ENCODE measurements at regions not wholly inside any gene's neighbourhood (a gene's known extent, or its start where the extent isn't known, plus 50 kb on each side); places are given as distances from the start of the nearest gene placed in this dataset.

DNA sequence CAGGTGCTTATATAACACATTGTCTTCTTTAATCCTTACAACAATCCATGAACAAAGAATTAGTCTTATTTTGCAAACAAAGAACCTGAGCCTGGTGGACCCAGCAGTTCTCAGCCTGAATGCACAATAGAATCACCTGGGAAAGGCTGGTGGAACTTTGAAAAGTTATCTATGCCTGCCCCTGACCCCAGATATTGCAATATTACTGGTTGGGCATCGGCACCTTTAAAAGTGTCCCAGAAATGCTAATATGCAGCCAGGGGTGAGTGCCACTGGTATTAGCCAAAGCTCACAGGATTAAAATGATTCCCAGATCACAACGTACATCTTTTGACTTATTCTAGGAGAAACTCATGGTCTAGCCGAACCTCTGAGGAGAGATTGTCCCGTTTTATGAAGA is 268.8 kb downstream of the KLF5 start:
- ChIA-PET POLR2A (interaction anchor here in 1 of 2 donors (0.7 kb wide), 1 partner anchor 25 kb away, joined by 3 read pairs; no protein-coding TSS in a partner anchor), CTCF (no interaction called here)
- Mint-ChIP-seq H3K4me1 (no peaks in the 10 kb centered on the region), H3K36me3 (no peaks in the 10 kb centered on the region), H3K9me3 (peaks cover 0 to 6% (median 5%) of the 10 kb centered on the region in 3 donors), H3K27me3 (peaks cover 0 to 4% of the 10 kb centered on the region in 2 donors), H3K27ac (no peak overlapping the region), H3K4me3 (no peak overlapping the region)
- no peaks in the 10 kb centered on the region for H3K4me1 ChIP-seq (ENCODE audit: control insufficient read depth in 1 of 2, extremely low read depth in 1 of 2, insufficient read depth in 2 of 2, low read length in 2 of 2)
- DNase-seq = no peak
- no peaks in the 10 kb centered on the region for H3K27me3 ChIP-seq (replicated peaks in 1 of 2; ENCODE audit: control insufficient read depth in 2 of 2, extremely low read depth in 1 of 2, insufficient read depth in 2 of 2, low read length in 1 of 2)
- no peaks in the 10 kb centered on the region for H3K36me3 ChIP-seq (ENCODE audit: control insufficient read depth in 2 of 2, extremely low read depth in 1 of 2, insufficient read depth in 1 of 2, low read length in 1 of 2)
- WGBS (ENCODE audit: insufficient coverage) = 86% methylated on average over 1 of the region's 4 CpGs
- no peak overlapping the region for H3K4me3 ChIP-seq (ENCODE audit: control insufficient read depth in 1 of 2, extremely low read depth in 1 of 2, low read length in 1 of 2)
- ATAC-seq (replicated peaks in 1 of 4) = no peak
- no peaks in the 10 kb centered on the region for H3K9me3 ChIP-seq
- H3K27ac ChIP-seq (ENCODE audit: low read length) = no peak overlapping the region

DNA sequence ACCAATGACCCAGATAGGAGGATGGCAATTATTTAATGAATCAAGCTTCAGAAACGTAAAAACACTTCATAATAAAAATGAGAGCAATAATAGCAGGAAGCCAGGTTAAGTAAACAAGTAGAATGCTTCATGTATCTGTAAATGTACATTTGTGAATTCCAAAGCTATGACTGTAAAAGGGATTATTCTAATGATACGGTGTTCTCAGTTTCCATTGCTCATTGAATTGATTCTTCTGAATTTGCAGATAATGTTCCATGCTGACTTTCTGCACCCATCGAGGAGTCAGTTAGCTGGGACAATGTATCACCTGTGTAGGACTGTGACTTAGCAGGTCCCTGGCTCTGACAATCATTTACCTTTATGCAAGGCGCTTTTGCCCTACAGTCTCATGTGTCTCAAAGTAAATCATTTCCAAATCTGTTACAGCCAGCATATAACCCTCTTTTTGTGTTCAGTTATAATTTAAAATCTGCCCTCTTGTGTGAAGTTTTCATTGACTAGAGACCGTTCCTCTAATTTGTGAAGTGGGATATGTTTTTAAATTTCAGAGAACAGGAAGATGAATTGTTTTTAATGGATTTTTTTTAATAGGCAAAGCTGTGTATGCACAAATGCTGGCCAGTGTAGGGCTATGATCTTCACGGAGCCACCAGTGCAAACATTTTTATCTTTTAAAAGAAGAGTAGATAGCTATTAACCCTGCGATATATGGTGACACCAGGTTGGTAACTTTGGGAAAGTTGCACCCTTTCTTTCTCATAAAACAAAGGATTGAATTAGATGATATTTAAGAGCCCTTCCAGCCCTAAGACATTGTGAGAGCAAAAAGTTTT is 267.1 kb downstream of the KLF5 start:
- Mint-ChIP-seq H3K27me3 (peaks cover 0 to 4% of the 10 kb centered on the region in 2 donors), H3K4me3 (no peak overlapping the region), H3K27ac (no peak overlapping the region), H3K9me3 (peaks cover 0 to 5% (median 0%) of the 10 kb centered on the region in 3 donors), H3K4me1 (no peaks in the 10 kb centered on the region), H3K36me3 (no peaks in the 10 kb centered on the region)
- Histone ChIP-seq H3K4me3 (ENCODE audit: control insufficient read depth in 1 of 2, extremely low read depth in 1 of 2, low read length in 1 of 2) (no peak overlapping the region), H3K4me1 (ENCODE audit: control insufficient read depth in 1 of 2, extremely low read depth in 1 of 2, insufficient read depth in 2 of 2, low read length in 2 of 2) (no peaks in the 10 kb centered on the region), H3K36me3 (ENCODE audit: control insufficient read depth in 2 of 2, extremely low read depth in 1 of 2, insufficient read depth in 1 of 2, low read length in 1 of 2) (no peaks in the 10 kb centered on the region), H3K27ac (ENCODE audit: low read length) (no peak overlapping the region), H3K9me3 (no peaks in the 10 kb centered on the region), H3K27me3 (replicated peaks in 1 of 2; ENCODE audit: control insufficient read depth in 2 of 2, extremely low read depth in 1 of 2, insufficient read depth in 2 of 2, low read length in 1 of 2) (no peaks in the 10 kb centered on the region)
- CTCF ChIA-PET = no interaction called here
- ATAC-seq (replicated peaks in 1 of 4) = no peak
- DNase-seq = no peak
- WGBS (ENCODE audit: insufficient coverage) = 86% methylated on average over 3 of the region's 7 CpGs
- POLR2A ChIA-PET = no interaction called here

- H3K9me3 ChIP-seq = no peaks in the 10 kb centered on the region
- ChIA-PET POLR2A (no interaction called here), CTCF (no interaction called here)
- 90% methylated on average over 2 of the region's 10 CpGs for WGBS (ENCODE audit: insufficient coverage)
- no peaks in the 10 kb centered on the region for H3K36me3 ChIP-seq (ENCODE audit: control insufficient read depth in 2 of 2, extremely low read depth in 1 of 2, insufficient read depth in 1 of 2, low read length in 1 of 2)
- H3K4me1 Mint-ChIP-seq = no peaks in the 10 kb centered on the region
- no peak overlapping the region for H3K27ac ChIP-seq (ENCODE audit: low read length)
- H3K27me3 Mint-ChIP-seq = peaks cover 0 to 4% of the 10 kb centered on the region in 2 donors
- H3K4me3 ChIP-seq (ENCODE audit: control insufficient read depth in 1 of 2, extremely low read depth in 1 of 2, low read length in 1 of 2) = no peak overlapping the region
- H3K9me3 Mint-ChIP-seq = peaks cover 0 to under 1% (median 0%) of the 10 kb centered on the region in 3 donors
- no peaks in the 10 kb centered on the region for H3K36me3 Mint-ChIP-seq
- no peak for ATAC-seq (replicated peaks in 1 of 4)
- no peak for DNase-seq
- H3K27ac Mint-ChIP-seq = no peak overlapping the region
- H3K4me1 ChIP-seq (ENCODE audit: control insufficient read depth in 1 of 2, extremely low read depth in 1 of 2, insufficient read depth in 2 of 2, low read length in 2 of 2) = no peaks in the 10 kb centered on the region
- H3K27me3 ChIP-seq (replicated peaks in 1 of 2; ENCODE audit: control insufficient read depth in 2 of 2, extremely low read depth in 1 of 2, insufficient read depth in 2 of 2, low read length in 1 of 2) = no peaks in the 10 kb centered on the region
- no peak overlapping the region for H3K4me3 Mint-ChIP-seq
These were observed 266.3 kb downstream of the KLF5 start for GRCh38 chr13:73324842-73325722.

DNA sequence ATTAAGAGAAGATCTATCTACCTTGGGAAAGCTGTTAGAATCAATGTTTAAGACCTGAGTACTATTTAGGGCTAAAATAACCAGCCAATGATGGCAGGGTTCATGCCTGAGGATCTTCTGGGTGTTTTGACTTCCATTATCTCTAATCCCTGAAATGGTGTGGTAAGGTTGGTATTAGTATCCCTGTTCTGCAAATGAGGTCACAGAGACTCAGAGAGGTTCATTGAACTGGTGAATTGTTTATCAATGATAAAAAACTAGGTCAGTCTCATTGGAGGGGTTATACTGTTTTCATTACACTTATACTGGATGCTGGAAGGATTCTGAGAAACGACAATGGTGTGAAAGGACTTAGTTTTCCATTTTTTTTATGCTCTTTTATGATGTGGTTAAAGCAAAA is 264.8 kb downstream of the KLF5 start:
- Mint-ChIP-seq H3K27me3 (peaks cover 0 to 2% of the 10 kb centered on the region in 2 donors), H3K4me3 (no peak overlapping the region), H3K4me1 (no peaks in the 10 kb centered on the region), H3K9me3 (no peaks in the 10 kb centered on the region), H3K36me3 (no peaks in the 10 kb centered on the region), H3K27ac (no peak overlapping the region)
- DNase-seq = no peak
- Histone ChIP-seq H3K36me3 (ENCODE audit: control insufficient read depth in 2 of 2, extremely low read depth in 1 of 2, insufficient read depth in 1 of 2, low read length in 1 of 2) (no peaks in the 10 kb centered on the region), H3K4me3 (ENCODE audit: control insufficient read depth in 1 of 2, extremely low read depth in 1 of 2, low read length in 1 of 2) (no peak overlapping the region), H3K27ac (ENCODE audit: low read length) (no peak overlapping the region), H3K9me3 (no peaks in the 10 kb centered on the region), H3K27me3 (replicated peaks in 1 of 2; ENCODE audit: control insufficient read depth in 2 of 2, extremely low read depth in 1 of 2, insufficient read depth in 2 of 2, low read length in 1 of 2) (no peaks in the 10 kb centered on the region), H3K4me1 (ENCODE audit: control insufficient read depth in 1 of 2, extremely low read depth in 1 of 2, insufficient read depth in 2 of 2, low read length in 2 of 2) (no peaks in the 10 kb centered on the region)
- CTCF ChIA-PET = no interaction called here
- ATAC-seq (replicated peaks in 1 of 4) = no peak
- no CpG with 5 or more reads among the region's 1 CpG for WGBS (ENCODE audit: insufficient coverage)
- POLR2A ChIA-PET = interaction anchor here in 1 of 2 donors (0.6 kb wide), 1 partner anchor 103 kb away, joined by 3 read pairs; no protein-coding TSS in a partner anchor

DNA sequence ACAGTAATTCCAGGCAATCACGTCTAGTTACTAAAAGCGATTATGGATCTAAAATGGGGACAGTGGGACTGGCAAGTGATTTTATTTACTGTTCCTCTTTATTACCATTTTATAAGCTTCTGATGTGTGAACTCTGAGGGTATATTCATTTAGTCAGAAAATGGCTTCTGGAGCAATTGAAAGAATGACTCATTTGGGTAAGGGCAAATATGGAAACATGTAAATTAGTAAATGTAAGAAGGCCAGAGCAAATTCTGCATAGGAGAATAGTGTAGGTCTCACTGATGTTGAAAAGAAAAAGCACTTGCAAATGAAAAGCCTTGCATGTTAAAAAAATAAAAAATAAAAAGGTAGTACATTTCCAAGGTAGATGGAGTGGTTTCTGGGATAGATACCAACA is 262.2 kb downstream of the KLF5 start:
- WGBS (ENCODE audit: insufficient coverage) = no CpG with 5 or more reads among the region's 2 CpGs
- DNase-seq = no peak
- Histone ChIP-seq H3K27me3 (replicated peaks in 1 of 2; ENCODE audit: control insufficient read depth in 2 of 2, extremely low read depth in 1 of 2, insufficient read depth in 2 of 2, low read length in 1 of 2) (no peaks in the 10 kb centered on the region), H3K9me3 (no peaks in the 10 kb centered on the region), H3K4me3 (ENCODE audit: control insufficient read depth in 1 of 2, extremely low read depth in 1 of 2, low read length in 1 of 2) (no peak overlapping the region), H3K27ac (ENCODE audit: low read length) (no peak overlapping the region), H3K36me3 (ENCODE audit: control insufficient read depth in 2 of 2, extremely low read depth in 1 of 2, insufficient read depth in 1 of 2, low read length in 1 of 2) (no peaks in the 10 kb centered on the region), H3K4me1 (ENCODE audit: control insufficient read depth in 1 of 2, extremely low read depth in 1 of 2, insufficient read depth in 2 of 2, low read length in 2 of 2) (no peaks in the 10 kb centered on the region)
- H3K9me3 Mint-ChIP-seq = no peaks in the 10 kb centered on the region
- H3K4me3 Mint-ChIP-seq = no peak overlapping the region
- no peaks in the 10 kb centered on the region for H3K27me3 Mint-ChIP-seq
- H3K4me1 Mint-ChIP-seq = no peaks in the 10 kb centered on the region
- POLR2A ChIA-PET = no interaction called here
- no peak overlapping the region for H3K27ac Mint-ChIP-seq
- CTCF ChIA-PET = no interaction called here
- no peak for ATAC-seq (replicated peaks in 1 of 4)
- H3K36me3 Mint-ChIP-seq = no peaks in the 10 kb centered on the region

DNA sequence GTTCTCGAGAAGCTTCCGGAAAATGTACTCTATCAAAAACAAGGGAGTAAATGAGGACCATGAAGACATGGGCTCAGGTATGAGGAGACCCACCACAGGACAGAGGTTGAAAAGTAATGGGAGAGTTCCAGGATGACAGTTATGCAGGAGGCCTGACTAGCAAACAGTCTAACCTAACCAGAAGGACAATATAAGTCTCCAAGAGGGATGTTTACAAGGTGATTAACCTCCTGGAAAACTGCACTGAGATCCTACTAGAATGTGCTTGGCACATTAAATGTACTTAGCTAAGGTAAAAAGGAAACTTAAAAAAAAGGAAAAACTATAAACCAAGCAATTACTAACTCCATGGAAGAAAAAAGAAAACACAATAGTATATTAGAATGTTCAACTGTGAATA is 258.3 kb downstream of the KLF5 start:
- Histone ChIP-seq H3K27me3 (replicated peaks in 1 of 2; ENCODE audit: control insufficient read depth in 2 of 2, extremely low read depth in 1 of 2, insufficient read depth in 2 of 2, low read length in 1 of 2) (no peaks in the 10 kb centered on the region), H3K9me3 (no peaks in the 10 kb centered on the region), H3K36me3 (ENCODE audit: control insufficient read depth in 2 of 2, extremely low read depth in 1 of 2, insufficient read depth in 1 of 2, low read length in 1 of 2) (no peaks in the 10 kb centered on the region), H3K27ac (ENCODE audit: low read length) (no peak overlapping the region), H3K4me3 (ENCODE audit: control insufficient read depth in 1 of 2, extremely low read depth in 1 of 2, low read length in 1 of 2) (no peak overlapping the region), H3K4me1 (ENCODE audit: control insufficient read depth in 1 of 2, extremely low read depth in 1 of 2, insufficient read depth in 2 of 2, low read length in 2 of 2) (no peaks in the 10 kb centered on the region)
- ChIA-PET CTCF (interaction anchor here in 1 of 2 donors (0.7 kb wide), 1 partner anchor 398 kb away, joined by 3 read pairs; no protein-coding TSS in a partner anchor), POLR2A (no interaction called here)
- DNase-seq (no peak), ATAC-seq (replicated peaks in 1 of 4) (no peak)
- peaks cover 5 to 24% (median 11%) of the 10 kb centered on the region in 3 donors for H3K9me3 Mint-ChIP-seq
- H3K27ac Mint-ChIP-seq = no peak overlapping the region
- H3K4me3 Mint-ChIP-seq = no peak overlapping the region
- H3K27me3 Mint-ChIP-seq = no peaks in the 10 kb centered on the region
- H3K4me1 Mint-ChIP-seq = no peaks in the 10 kb centered on the region
- H3K36me3 Mint-ChIP-seq = no peaks in the 10 kb centered on the region
- WGBS (ENCODE audit: insufficient coverage) = no CpG with 5 or more reads among the region's 2 CpGs

All from T-cell (primary cell).